ENCODE measurements at regions not wholly inside any gene's neighbourhood (a gene's known extent, or its start where the extent isn't known, plus 50 kb on each side); places are given as distances from the start of the nearest gene placed in this dataset.

DNA sequence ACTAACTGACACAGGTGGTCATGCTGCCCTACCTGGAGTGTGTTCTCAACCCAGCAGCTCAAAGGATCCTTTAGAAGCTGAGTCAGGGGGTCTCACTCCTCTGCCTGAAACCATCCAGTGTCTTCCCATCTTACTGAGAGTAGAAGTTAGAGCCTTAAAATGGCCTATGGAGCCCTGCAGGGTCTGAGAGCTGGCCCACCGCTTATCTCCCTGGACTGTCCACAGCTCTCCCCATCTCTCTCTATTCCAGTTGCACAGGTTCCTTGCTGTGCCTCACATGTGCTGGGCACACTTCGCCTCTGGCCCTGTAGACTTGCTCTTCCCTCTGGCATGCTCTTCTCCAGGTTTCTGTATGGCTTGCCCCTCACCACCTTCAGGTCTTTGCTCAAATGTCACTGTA, 148.6 kb upstream of the CACNA1E start:
- Histone ChIP-seq H3K27me3 (ENCODE audit: insufficient read depth, low read depth, severe bottlenecking) (no peaks in the 10 kb centered on the region), H3K4me3 (ENCODE audit: low read depth, low read length) (no peak overlapping the region), H3K27ac (no peak overlapping the region), H3K9me3 (ENCODE audit: severe bottlenecking) (no peaks in the 10 kb centered on the region), H3K36me3 (no peaks in the 10 kb centered on the region)
- no peak for DNase-seq
- TF ChIP-seq, protein P1, sequence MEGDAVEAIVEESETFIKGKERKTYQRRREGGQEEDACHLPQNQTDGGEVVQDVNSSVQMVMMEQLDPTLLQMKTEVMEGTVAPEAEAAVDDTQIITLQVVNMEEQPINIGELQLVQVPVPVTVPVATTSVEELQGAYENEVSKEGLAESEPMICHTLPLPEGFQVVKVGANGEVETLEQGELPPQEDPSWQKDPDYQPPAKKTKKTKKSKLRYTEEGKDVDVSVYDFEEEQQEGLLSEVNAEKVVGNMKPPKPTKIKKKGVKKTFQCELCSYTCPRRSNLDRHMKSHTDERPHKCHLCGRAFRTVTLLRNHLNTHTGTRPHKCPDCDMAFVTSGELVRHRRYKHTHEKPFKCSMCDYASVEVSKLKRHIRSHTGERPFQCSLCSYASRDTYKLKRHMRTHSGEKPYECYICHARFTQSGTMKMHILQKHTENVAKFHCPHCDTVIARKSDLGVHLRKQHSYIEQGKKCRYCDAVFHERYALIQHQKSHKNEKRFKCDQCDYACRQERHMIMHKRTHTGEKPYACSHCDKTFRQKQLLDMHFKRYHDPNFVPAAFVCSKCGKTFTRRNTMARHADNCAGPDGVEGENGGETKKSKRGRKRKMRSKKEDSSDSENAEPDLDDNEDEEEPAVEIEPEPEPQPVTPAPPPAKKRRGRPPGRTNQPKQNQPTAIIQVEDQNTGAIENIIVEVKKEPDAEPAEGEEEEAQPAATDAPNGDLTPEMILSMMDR (IDR thresholded peaks at IDR 0.05; ENCODE audit: low read depth, low read length), result no peak

DNA sequence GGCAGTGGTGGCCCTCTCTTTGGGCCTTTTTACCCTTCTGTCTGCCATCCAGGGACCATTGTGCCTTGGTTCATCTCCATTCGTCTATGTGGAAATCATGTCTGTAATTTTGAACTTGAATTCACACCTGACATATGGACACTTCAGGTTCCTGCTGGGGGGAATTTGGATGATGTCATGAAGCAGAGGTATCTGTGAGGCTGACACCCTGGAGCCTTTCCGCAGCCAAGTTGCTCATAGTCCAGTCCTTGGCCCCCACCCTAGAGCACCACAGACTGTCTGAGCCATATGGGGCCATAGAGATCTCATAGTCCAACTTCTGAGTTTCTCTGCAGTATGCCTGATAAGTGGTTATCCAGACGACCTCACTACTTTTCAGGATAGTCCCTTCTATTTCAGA, 147.7 kb upstream of the CACNA1E start:
- Histone ChIP-seq H3K27me3 (ENCODE audit: insufficient read depth, low read depth, severe bottlenecking) (no peaks in the 10 kb centered on the region), H3K27ac (no peak overlapping the region), H3K36me3 (no peaks in the 10 kb centered on the region), H3K9me3 (ENCODE audit: severe bottlenecking) (no peaks in the 10 kb centered on the region), H3K4me3 (ENCODE audit: low read depth, low read length) (no peak overlapping the region)
- TF ChIP-seq, protein P1 (IDR thresholded peaks at IDR 0.05; ENCODE audit: low read depth, low read length), result no peak
- no peak for DNase-seq

DNA sequence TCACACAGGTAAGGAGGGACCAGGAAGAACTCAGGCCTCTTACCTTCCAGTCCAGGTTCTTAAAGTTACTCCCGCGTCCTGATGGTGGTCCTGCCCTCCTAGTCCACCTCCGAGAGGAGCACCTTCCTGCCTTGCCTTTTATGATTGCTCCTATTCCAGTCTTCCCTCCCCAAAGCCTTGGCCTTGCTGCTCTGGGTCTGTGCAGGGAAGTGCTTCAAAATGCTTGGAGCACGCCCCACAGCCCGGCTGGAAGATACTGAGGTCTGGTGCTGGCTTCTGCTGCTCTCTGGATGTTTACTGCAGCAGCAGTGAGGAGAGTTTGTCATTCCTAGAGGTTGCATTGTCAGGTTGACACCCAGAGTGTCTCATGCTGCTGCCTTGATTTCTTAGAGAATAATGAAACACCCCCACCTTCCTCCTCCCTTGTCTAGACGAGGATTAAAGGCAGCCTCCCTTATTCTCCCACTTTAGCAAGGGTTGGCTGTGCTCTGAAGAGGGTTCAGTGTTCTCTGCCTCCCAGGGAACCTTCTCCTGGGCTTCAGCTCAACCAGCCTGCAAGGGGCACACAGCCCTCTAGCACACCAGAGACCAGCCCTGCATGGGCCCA, 142.2 kb upstream of the CACNA1E start:
- no peaks in the 10 kb centered on the region for H3K9me3 ChIP-seq (ENCODE audit: severe bottlenecking)
- TF ChIP-seq, protein P1 (IDR thresholded peaks at IDR 0.05; ENCODE audit: low read depth, low read length), result no peak
- DNase-seq, result no peak
- H3K27me3 ChIP-seq (ENCODE audit: insufficient read depth, low read depth, severe bottlenecking), result no peaks in the 10 kb centered on the region
- no peaks in the 10 kb centered on the region for H3K36me3 ChIP-seq
- no peak overlapping the region for H3K4me3 ChIP-seq (ENCODE audit: low read depth, low read length)
- no peak overlapping the region for H3K27ac ChIP-seq

DNA sequence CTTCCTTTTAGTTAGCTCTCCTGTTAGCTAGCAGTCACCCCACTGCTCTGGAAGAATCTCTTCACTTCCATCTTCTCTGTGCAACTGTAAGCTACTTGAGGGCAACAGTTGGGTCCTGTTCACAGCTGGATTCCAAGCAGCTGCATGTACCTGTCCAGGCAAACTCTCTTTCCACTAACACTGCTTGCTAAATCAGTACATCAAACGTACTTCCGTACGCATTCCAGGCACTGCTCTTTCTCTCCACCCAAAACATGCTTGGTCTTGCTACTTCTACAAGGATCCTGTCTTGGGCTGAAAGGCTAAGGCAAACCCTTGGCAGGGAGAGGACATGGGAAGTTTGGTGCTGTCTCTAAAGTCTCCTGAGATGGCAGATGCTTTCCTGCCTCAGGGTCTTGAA, 139.2 kb upstream of the CACNA1E start:
- H3K27me3 ChIP-seq (ENCODE audit: insufficient read depth, low read depth, severe bottlenecking), result no peaks in the 10 kb centered on the region
- no peak for DNase-seq
- TF ChIP-seq, protein P1 (IDR thresholded peaks at IDR 0.05; ENCODE audit: low read depth, low read length), result no peak

DNA sequence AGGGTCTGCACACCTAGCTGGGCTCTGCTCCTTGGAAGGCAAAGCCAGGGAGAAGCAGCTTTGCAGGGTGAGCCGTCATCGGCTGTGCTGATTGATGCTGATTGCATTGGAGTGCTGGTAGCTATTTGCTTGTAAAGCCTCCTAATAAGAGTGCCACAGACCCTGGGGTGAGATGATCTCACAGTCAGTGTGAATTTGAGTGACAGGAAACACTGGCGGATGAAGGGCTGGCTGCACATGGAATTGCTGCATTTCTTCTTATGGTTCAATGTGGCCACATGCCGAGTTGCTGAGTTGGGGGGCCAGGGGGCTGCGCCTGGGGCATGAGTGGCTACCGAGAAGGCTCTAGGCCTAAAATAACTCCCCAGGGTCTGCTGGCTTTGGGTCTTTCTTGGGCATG, 138.2 kb upstream of the CACNA1E start:
- no peaks in the 10 kb centered on the region for H3K27me3 ChIP-seq (ENCODE audit: insufficient read depth, low read depth, severe bottlenecking)
- H3K4me3 ChIP-seq (ENCODE audit: low read depth, low read length), result no peak overlapping the region
- H3K27ac ChIP-seq, result no peak overlapping the region
- no peaks in the 10 kb centered on the region for H3K9me3 ChIP-seq (ENCODE audit: severe bottlenecking)
- no peaks in the 10 kb centered on the region for H3K36me3 ChIP-seq
- TF ChIP-seq, protein P1 (IDR thresholded peaks at IDR 0.05; ENCODE audit: low read depth, low read length), result no peak
- no peak for DNase-seq

More for the DNA sequence above, 139.2 kb upstream of the CACNA1E start:
- Histone ChIP-seq H3K27ac (no peak overlapping the region), H3K4me3 (ENCODE audit: low read depth, low read length) (no peak overlapping the region), H3K36me3 (no peaks in the 10 kb centered on the region), H3K9me3 (ENCODE audit: severe bottlenecking) (no peaks in the 10 kb centered on the region)
